Inferior parietal cortex (tissue), 1 donor: ENCODE measurements at regions not wholly inside any gene's neighbourhood (a gene's known extent, or its start where the extent isn't known, plus 50 kb on each side); places are given as distances from the start of the nearest gene placed in this dataset.

ENCODE experiments used
- DNase-seq: peaks from one replicate; pipeline ENCODE4 v3.0.0-alpha.2; 2016; ENCODE audit errors: extremely low spot score

DNA sequence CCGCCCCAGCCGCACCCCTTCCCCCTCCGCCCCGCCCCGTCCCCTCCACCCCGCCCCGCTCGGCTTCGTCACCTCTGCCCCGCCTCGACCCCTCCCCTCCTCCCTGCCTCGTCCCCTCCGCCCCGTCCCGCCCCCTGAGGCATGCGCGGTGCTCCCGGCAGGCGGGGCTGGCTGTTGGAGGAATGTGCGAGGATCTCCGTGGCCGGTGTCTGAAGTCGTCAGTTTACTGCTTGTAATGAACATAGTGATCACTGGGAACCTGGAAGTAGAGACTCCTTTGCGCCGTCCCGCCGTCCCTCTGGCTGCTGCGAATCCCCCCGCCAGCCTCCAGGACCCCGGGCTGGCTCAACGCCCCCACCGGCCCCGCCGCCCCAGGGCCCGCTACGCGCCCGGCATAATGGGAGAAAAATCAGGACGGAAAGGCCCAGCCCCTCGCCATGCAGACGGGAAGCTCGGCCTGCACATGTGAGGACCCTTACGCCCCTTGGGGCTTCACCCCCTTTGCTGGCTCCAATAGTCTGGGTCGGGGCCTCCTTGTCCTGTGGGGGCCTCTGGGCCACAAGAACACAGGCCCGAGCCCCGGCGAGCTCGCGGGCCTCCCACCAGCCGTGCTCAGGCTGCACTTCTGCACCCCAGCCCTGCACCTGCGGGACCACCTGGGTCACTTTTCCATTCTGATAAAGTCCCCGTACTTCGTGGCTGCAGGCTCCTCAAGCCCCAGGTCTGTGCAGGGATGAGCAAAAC lies 743.1 kb downstream of the KCNJ18 start:
- no peak for DNase-seq

- DNase-seq: no peak
These were observed 749.5 kb downstream of the KCNJ18 start for GRCh38 chr17:22441776-22442175.

- DNase-seq: no peak
These were observed 750.7 kb downstream of the KCNJ18 start for GRCh38 chr17:22443061-22443460.

GRCh38 chr17:22453181-22453580 lies 760.9 kb downstream of the KCNJ18 start:
- DNase-seq: no peak

GRCh38 chr17:22454070-22454999 lies 762.0 kb downstream of the KCNJ18 start:
- no peak for DNase-seq

GRCh38 chr17:22459331-22459952 lies 767.1 kb downstream of the KCNJ18 start:
- no peak for DNase-seq

DNA sequence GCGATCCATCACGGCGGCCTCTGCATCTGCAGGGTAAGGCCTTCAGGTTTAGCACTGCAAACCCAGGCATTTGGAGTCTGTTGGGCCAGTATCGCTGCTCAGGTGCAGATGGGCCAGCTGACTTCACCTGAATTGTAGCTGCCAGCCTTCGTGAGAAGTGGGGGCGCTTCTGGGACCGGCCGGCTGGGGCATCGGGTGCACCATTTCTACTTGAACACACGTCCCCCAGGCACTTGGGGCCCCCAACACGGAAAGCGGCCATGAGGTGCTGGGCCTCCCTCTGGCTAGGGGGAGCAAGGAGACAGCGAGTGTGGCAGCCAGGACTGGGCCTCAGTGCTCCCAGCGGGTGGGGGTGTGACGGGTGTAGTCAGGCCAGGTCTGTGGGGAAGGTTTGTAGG lies 767.6 kb downstream of the KCNJ18 start:
- no peak for DNase-seq

- DNase-seq: no peak
These were observed 768.2 kb downstream of the KCNJ18 start for GRCh38 chr17:22460461-22461063.

DNA sequence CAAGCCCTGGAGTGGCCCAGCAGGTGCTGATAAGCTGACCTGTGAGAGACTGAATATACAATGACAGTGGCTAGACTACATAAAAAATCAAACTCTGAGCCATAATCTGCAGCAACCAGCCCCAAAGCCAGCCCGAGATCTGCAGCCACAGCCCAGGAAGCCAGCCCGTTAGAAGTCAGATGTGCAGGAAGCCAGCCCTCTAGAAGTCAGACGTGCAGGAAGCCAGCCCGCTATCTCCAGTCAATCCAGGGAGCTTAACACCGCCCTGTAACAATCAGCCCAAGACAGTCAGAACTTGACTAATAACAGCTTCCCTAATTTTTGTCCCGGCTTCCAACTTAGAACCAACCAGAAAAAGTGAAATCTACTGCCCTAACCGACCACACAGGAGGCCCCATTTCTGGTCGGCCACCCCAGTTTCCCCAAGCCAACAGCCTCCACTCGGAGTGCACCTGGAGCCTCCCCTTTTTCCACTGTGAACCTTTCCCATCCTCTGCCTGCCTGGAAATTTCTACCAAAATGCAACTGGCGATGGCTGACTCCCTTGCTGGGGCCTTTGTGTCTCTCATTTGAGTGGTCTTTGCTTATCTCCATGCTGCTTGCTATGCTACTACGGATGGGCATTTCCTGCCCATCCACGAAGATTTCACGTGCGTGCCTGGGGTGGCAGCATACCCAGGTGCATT lies 769.3 kb downstream of the KCNJ18 start:
- DNase-seq: no peak

GRCh38 chr17:22462461-22462860 lies 770.1 kb downstream of the KCNJ18 start:
- no peak for DNase-seq

DNA sequence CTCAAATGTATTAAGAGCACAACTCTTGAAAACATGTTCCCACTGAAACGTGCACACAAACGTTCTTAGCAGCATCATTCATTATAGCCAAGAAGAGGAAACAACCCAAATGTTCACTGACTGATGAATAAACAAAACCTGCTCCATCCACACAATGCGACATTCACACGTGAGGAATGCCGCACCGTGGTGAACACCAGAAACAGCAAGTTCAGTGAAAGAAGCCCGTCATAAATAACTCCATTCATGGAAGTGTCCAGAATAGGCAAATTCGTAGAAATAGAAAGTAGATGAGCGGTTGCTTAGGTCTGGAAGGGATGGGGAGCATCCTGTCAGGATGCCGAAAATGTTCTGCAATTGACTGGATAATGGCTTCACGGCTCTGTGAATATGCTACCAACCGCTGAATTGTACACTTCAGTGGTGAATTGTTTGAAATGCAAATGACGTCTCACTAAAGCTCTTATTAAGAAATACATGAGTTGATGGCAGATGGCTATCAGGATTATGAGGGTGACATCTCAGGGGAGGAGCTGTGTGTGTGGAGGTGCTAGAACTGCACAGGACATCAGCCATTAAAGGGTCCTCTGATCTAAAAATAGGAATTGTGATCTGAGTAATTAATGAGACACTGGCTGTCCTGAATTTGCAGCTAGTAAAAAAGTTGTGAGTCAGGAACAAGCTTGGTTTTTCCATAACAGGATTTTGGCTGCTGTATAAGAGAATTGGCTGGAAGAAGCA lies 771.0 kb downstream of the KCNJ18 start:
- DNase-seq: no peak

GRCh38 chr17:22464041-22464440 lies 771.7 kb downstream of the KCNJ18 start:
- no peak for DNase-seq

- DNase-seq: no peak
These were observed 775.4 kb downstream of the KCNJ18 start for GRCh38 chr17:22467720-22468119.

GRCh38 chr17:22469101-22469880 lies 777.0 kb downstream of the KCNJ18 start:
- DNase-seq: no peak

GRCh38 chr17:22469941-22470340 lies 777.6 kb downstream of the KCNJ18 start:
- no peak for DNase-seq

DNA sequence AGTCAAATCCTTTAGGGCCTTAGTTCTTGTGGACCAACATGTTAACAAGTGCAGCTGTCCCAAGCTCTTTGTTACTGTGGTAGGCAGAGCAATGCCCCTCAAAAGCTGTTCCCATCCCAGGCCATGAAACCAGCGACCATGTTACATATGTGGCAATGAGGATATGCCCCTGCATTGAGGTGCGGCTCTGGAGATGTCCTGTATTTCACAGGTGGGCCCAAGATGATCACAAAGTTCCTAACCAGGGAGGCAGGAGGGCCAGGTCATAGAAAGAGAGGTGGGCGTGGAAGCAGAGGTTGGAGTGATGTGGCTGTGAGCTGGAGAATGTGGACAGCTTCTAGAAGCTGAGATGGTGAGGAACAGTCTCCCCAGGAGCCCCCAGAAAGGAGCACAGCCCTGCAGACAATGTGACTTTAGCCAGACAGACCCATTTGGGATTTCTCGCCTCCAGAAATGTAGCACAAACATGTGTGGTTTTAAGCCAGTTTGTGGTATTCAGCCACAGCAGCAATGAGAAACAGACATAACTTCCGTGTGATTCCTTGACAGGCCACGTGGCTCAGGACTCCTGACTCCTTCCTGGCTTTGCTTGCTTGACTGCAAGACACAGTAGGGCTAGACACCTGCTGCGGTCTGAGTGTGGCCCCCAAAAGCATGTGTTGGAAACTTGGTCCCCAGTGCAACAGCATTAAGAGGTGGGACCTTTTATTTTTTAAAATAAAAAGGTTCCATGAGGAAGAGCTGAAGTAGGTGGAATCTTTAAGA lies 778.3 kb downstream of the KCNJ18 start:
- DNase-seq: no peak

- no peak for DNase-seq
These were observed 792.5 kb downstream of the KCNJ18 start for GRCh38 chr17:22484826-22485225.

DNA sequence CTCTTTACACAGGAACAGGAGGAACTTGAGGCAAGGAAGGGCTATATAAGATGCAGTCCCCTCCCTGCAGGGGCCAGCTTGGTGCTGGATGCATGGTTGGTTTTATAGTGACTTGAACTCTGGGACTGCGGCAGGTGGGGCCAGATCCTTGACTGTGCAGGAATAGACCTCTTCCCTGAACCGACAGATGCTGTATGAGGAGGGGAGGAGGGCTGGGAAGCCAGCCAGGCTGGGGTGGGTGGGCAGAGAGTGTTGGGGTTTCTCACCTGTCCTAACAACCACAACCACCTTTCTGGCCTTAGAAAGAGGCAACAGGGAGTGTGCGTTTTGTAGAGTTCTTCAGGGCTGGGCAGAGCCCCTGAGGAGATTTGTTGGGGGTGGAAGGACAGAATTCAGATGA lies 798.1 kb downstream of the KCNJ18 start:
- DNase-seq: no peak

DNA sequence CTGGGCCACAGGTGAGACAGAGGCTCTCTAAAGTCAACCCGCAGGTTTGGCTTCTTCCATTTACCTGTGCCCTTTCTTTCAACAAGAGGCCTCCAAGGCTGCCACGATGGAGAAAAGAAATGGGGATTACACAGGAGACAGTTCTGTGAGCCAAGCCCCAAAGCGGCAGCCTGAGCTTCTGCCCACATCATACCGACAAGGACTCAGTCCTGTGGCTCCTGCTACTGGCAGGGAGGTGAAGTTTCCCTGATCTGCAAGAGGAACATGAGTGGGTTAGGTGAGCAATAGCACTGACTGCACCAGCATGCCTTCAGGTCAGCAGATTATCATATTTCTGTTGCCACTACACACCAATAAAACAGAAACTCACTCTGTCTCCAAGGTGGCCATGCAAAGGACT lies 800.0 kb downstream of the KCNJ18 start:
- DNase-seq: no peak
